ENCODE measurements at regions not wholly inside any gene's neighbourhood (a gene's known extent, or its start where the extent isn't known, plus 50 kb on each side); places are given as distances from the start of the nearest gene placed in this dataset.

GRCh38 chr5:3119435-3119834, 368.0 kb upstream of the IRX2 start:
- SMC1A ChIA-PET (ENCODE audit: uncharacterized antibody, unreplicated experiment) = no interaction called here
- RAD21 ChIA-PET (ENCODE audit: unreplicated experiment) = no interaction called here
- H3K9ac ChIP-seq (ENCODE audit: control insufficient read depth, insufficient read depth, low read length) = no peak overlapping the region
- intact Hi-C loops (cut with micrococcal nuclease; ENCODE audit: unreplicated experiment) (no loop called here), in situ Hi-C loops (cut with MboI) (no loop called here)
- no peaks in the 10 kb centered on the region for H3K79me2 ChIP-seq (ENCODE audit: control insufficient read depth, insufficient read depth, low read length)
- TF ChIP-seq MYB (IDR thresholded peaks at IDR 0.05; ENCODE audit: borderline replicate concordance, low read depth, low read length) = no peak
- no peak for TF ChIP-seq STAT1 (conservative IDR thresholded peaks at IDR 0.05)
- TF ChIP-seq WRNIP1 (IDR thresholded peaks at IDR 0.05; ENCODE audit: borderline replicate concordance, low read depth, low read length) = no peak
- TF ChIP-seq PKNOX1 (IDR thresholded peaks at IDR 0.05) = no peak
- no peak for TF ChIP-seq ZBTB33 (IDR thresholded peaks at IDR 0.05)
- no peak for TF ChIP-seq SMARCA5 (IDR thresholded peaks at IDR 0.05)
- TF ChIP-seq SIN3A (IDR thresholded peaks at IDR 0.05; ENCODE audit: low read depth, low read length) = no peak
- no peak for TF ChIP-seq MTA3 (IDR thresholded peaks at IDR 0.05; ENCODE audit: borderline replicate concordance, low read length)
- no peak for TF ChIP-seq REST (IDR thresholded peaks at IDR 0.05; ENCODE audit: low read depth, low read length)
- TF ChIP-seq ATF2 (IDR thresholded peaks at IDR 0.05; ENCODE audit: low read length) = no peak
- TF ChIP-seq ATF7 (IDR thresholded peaks at IDR 0.05; ENCODE audit: low read depth) = no peak
- no peak for TF ChIP-seq YY1 (IDR thresholded peaks at IDR 0.05; ENCODE audit: low read depth, low read length)
- no peak for TF ChIP-seq PBX3 (IDR thresholded peaks at IDR 0.05; ENCODE audit: insufficient replicate concordance, low read depth, low read length)
- TF ChIP-seq ATF3 (IDR thresholded peaks at IDR 0.05; ENCODE audit: borderline replicate concordance, extremely low read depth, low read depth, low read length) = no peak
- TF ChIP-seq NFXL1 (IDR thresholded peaks at IDR 0.05; ENCODE audit: borderline replicate concordance) = no peak
- ATAC-seq (no peak), FAIRE-seq (no peak), DNase-seq (ENCODE audit: low read depth, low spot score) (no peak)
- H4K20me1 ChIP-seq (ENCODE audit: control insufficient read depth, insufficient read depth) = no peaks in the 10 kb centered on the region
- H3K4me1 ChIP-seq (ENCODE audit: control insufficient read depth, insufficient read depth, low read length) = no peaks in the 10 kb centered on the region
- no peak overlapping the region for H3K4me2 ChIP-seq (ENCODE audit: control insufficient read depth, insufficient read depth)
- H3K27me3 ChIP-seq (replicated peaks in 1 of 2; ENCODE audit: control insufficient read depth in 2 of 2, insufficient read depth in 2 of 2, low read length in 1 of 2) = no peaks in the 10 kb centered on the region
- no TSS peak for BruUV-seq (replicated peaks)
- H3K27ac ChIP-seq (ENCODE audit: control insufficient read depth, insufficient read depth) = no peak overlapping the region
- 7% methylated on average over 4 of the region's 4 CpGs for WGBS (ENCODE audit: insufficient coverage, insufficient replicate concordance, low lambda C conversion rate, missing lambda C conversion rate)
- no peaks in the 10 kb centered on the region for H3K36me3 ChIP-seq (ENCODE audit: control insufficient read depth in 2 of 2, insufficient read depth in 2 of 2, low read length in 1 of 2)
- CTCF ChIA-PET = no interaction called here
- no peaks in the 10 kb centered on the region; the same call in 2 of the 3 replicates for H3K9me3 ChIP-seq (replicated peaks; ENCODE audit: control insufficient read depth, insufficient read depth, low read length)
- H2AFZ ChIP-seq (ENCODE audit: control insufficient read depth, low read depth, low read length) = no peak overlapping the region
- no peak overlapping the region for H3K4me3 ChIP-seq
- POLR2A ChIA-PET = no interaction called here
